OCI-LY7 (cell line): ENCODE measurements at regions not wholly inside any gene's neighbourhood (a gene's known extent, or its start where the extent isn't known, plus 50 kb on each side); places are given as distances from the start of the nearest gene placed in this dataset.

Experiments used
- BruUV-seq: library from RNA; stranded (reverse); fragments of 400-500 nt; replicated peaks from 2 replicates; lab custom pipeline; 2021; lab: Mats Ljungman, UMichigan
- CTCF ChIA-PET: fragments of 300-600 bp; sonication (Branson Sonifier 250); formaldehyde crosslinking; loops from one replicate; lab custom pipeline; 2022; ENCODE audit warnings: antibody characterized with exemption; ENCODE audit not compliant: unreplicated experiment; lab: Charles Lee
- POLR2A ChIA-PET: fragments of 300-600 bp; sonication (Branson Sonifier 250); formaldehyde crosslinking; loops from one replicate; lab custom pipeline; 2022; ENCODE audit warnings: antibody characterized with exemption; lab: Charles Lee
- DNase-seq: peaks from one replicate; pipeline ENCODE4 v3.0.0-alpha.2; 2015; ENCODE audit warnings: low spot score
- H2AFZ ChIP-seq: fragments of 200-600 bp; sonication (generic), shearing (Covaris generic); 2 replicates; pipeline ENCODE4 v1.6.1; 2014; ENCODE audit warnings: mild to moderate bottlenecking, antibody characterized with exemption, low read length, moderate library complexity
- H3K27ac ChIP-seq: fragments of 200-600 bp; sonication (generic); 2 replicates; pipeline ENCODE4 v1.5.1; 2014; ENCODE audit warnings: mixed run types, low read depth, mild to moderate bottlenecking, moderate library complexity, low read length, inconsistent platforms; ENCODE audit not compliant: poor library complexity, severe bottlenecking
- H3K36me3 ChIP-seq: fragments of 200-600 bp; sonication (generic); 2 replicates; pipeline ENCODE4 v1.6.1; 2014; ENCODE audit warnings: mild to moderate bottlenecking, antibody characterized with exemption, low read length, moderate library complexity, mixed read lengths; ENCODE audit not compliant: insufficient read depth
- H3K4me1 ChIP-seq: fragments of 200-600 bp; sonication (generic); 2 replicates; pipeline ENCODE4 v1.5.1; 2014; ENCODE audit warnings: mild to moderate bottlenecking, low read length; ENCODE audit not compliant: insufficient read depth, poor library complexity, severe bottlenecking
- H3K4me2 ChIP-seq: fragments of 200-600 bp; sonication (generic); 2 replicates; pipeline ENCODE4 v1.6.1; 2014; ENCODE audit warnings: mild to moderate bottlenecking, low read length
- H3K4me3 ChIP-seq: fragments of 200-600 bp; sonication (generic); 2 replicates; pipeline ENCODE4 v1.5.1; 2014; ENCODE audit warnings: mild to moderate bottlenecking, low read depth, low read length; ENCODE audit not compliant: poor library complexity, severe bottlenecking
- H3K79me2 ChIP-seq: fragments of 200-600 bp; sonication (generic); 2 replicates; pipeline ENCODE4 v1.6.1; 2016; ENCODE audit warnings: low read depth, mild to moderate bottlenecking, low read length, moderate library complexity, mixed read lengths; ENCODE audit not compliant: insufficient read depth
- H3K9me2 ChIP-seq: fragments of 200-600 bp; sonication (generic); 2 replicates; pipeline ENCODE4 v1.6.1; 2016; ENCODE audit warnings: mild to moderate bottlenecking, low read length, mixed read lengths; ENCODE audit not compliant: insufficient read depth
- H3K9me3 ChIP-seq: fragments of 200-600 bp; sonication (generic); 2 replicates; pipeline ENCODE4 v1.6.1; 2014; ENCODE audit warnings: mild to moderate bottlenecking, mixed run types, low read length, mixed read lengths
- H4K20me1 ChIP-seq: fragments of 200-600 bp; sonication (generic); 2 replicates; pipeline ENCODE4 v1.6.1; 2014; ENCODE audit warnings: mild to moderate bottlenecking, antibody characterized with exemption, low read length, moderate library complexity, mixed read lengths; ENCODE audit not compliant: insufficient read depth
- CTCF ChIP-seq: fragments of 200-600 bp; sonication (generic); conservative IDR thresholded peaks from 2 replicates; pipeline ENCODE4 v1.5.1; 2014; ENCODE audit warnings: mild to moderate bottlenecking, antibody characterized with exemption, low read length, moderate library complexity, mixed read lengths
- EZH2phosphoT487 ChIP-seq: fragments of 200-600 bp; sonication (generic); IDR thresholded peaks from 2 replicates; pipeline ENCODE4 v1.6.1; 2018; ENCODE audit warnings: low read depth, borderline replicate concordance, mild to moderate bottlenecking, mixed run types, antibody characterized with exemption, low read length, moderate library complexity, mixed read lengths
- intact Hi-C: fragments of 100-400 bp; cut with micrococcal nuclease; formaldehyde crosslinking; loops from one replicate; pipeline ENCODE4 v1.10.0; 2022; ENCODE audit not compliant: unreplicated experiment

GRCh38 chr2:140178234-140178633 is 1398.0 kb upstream of the NXPH2 start:
- no TSS peak for BruUV-seq
- intact Hi-C loops = no loop called here
- Histone ChIP-seq H3K9me3 (no peaks in the 10 kb centered on the region), H3K79me2 (no peaks in the 10 kb centered on the region), H3K9me2 (no peaks in the 10 kb centered on the region), H3K27ac (no peak overlapping the region), H4K20me1 (no peaks in the 10 kb centered on the region), H3K4me2 (no peak overlapping the region), H3K4me3 (no peak overlapping the region), H3K4me1 (no peaks in the 10 kb centered on the region), H2AFZ (no peak overlapping the region), H3K36me3 (no peaks in the 10 kb centered on the region)
- DNase-seq = no peak
- CTCF ChIA-PET = no interaction called here
- TF ChIP-seq CTCF = no peak
- no peak for TF ChIP-seq EZH2phosphoT487
- POLR2A ChIA-PET = no interaction called here

GRCh38 chr2:140177086-140177485 is 1396.9 kb upstream of the NXPH2 start:
- CTCF ChIA-PET = no interaction called here
- no peak for DNase-seq
- no peak overlapping the region for H3K27ac ChIP-seq
- TF ChIP-seq EZH2phosphoT487 = no peak
- no peak overlapping the region for H3K4me2 ChIP-seq
- H3K4me3 ChIP-seq = no peak overlapping the region
- no peaks in the 10 kb centered on the region for H3K9me2 ChIP-seq
- no peaks in the 10 kb centered on the region for H3K9me3 ChIP-seq
- no peaks in the 10 kb centered on the region for H4K20me1 ChIP-seq
- no peak overlapping the region for H2AFZ ChIP-seq
- no peaks in the 10 kb centered on the region for H3K36me3 ChIP-seq
- H3K4me1 ChIP-seq = no peaks in the 10 kb centered on the region
- BruUV-seq = no TSS peak
- H3K79me2 ChIP-seq = no peaks in the 10 kb centered on the region
- intact Hi-C loops = no loop called here
- POLR2A ChIA-PET = no interaction called here

GRCh38 chr2:140173790-140174189 is 1393.6 kb upstream of the NXPH2 start:
- no peak for TF ChIP-seq CTCF
- no peak for TF ChIP-seq EZH2phosphoT487
- Histone ChIP-seq H3K36me3 (no peaks in the 10 kb centered on the region), H4K20me1 (no peaks in the 10 kb centered on the region), H3K27ac (no peak overlapping the region), H3K79me2 (no peaks in the 10 kb centered on the region), H3K9me3 (no peaks in the 10 kb centered on the region), H3K4me2 (no peak overlapping the region), H3K4me1 (no peaks in the 10 kb centered on the region), H2AFZ (no peak overlapping the region), H3K4me3 (no peak overlapping the region), H3K9me2 (no peaks in the 10 kb centered on the region)
- BruUV-seq = no TSS peak
- ChIA-PET POLR2A (no interaction called here), CTCF (no interaction called here)
- intact Hi-C loops = no loop called here
- no peak for DNase-seq
